ENCODE measurements at regions not wholly inside any gene's neighbourhood (a gene's known extent, or its start where the extent isn't known, plus 50 kb on each side); places are given as distances from the start of the nearest gene placed in this dataset.

DNA sequence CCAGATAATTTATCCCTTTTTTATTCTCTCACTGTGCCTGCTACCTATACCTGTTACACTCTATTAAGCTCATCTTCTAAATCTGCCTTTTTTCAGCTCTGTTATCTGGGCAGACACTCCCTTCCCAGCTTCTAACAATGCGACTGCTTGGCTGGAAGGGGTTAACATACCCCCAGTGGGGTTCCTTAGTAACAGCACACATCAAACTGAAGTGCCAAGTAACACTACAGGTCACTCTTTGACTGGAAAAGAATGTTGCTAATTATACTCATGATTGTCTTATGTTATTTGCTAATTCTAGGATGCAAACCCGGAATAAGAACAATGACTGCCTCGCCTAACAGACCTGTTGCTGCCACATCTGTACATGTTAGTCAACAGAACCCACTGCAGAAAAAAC, 203.5 kb downstream of the EPM2A start:
- peaks cover 3% of the 10 kb centered on the region; the same call in 1 of the 2 replicates for H3K4me1 ChIP-seq (ENCODE audit: control insufficient read depth, insufficient read depth, low read length)

DNA sequence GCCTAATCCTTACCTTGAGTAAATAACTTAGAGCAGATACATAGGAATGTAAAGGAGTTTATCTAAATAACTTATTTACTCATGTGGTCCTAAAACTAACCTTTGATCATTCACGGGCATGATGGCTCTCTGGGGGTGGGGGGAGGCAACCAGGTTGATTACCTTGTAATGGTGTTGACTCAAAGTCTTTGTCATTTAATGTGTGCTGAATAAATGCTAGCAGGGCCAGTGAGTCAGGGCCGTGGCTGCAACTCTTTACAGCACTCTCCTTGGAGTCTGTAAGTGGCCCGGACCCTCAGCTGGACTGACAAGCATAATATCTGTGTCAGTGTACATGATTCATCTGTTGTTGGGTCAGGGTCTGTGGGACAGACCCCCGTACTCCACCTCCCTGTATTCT, 203.0 kb downstream of the EPM2A start:
- no peaks in the 10 kb centered on the region for H3K36me3 ChIP-seq (ENCODE audit: control insufficient read depth, insufficient read depth, low read length)
- H3K27me3 ChIP-seq (ENCODE audit: control insufficient read depth, insufficient read depth, low read length), result peaks cover 38% of the 10 kb centered on the region
- H3K4me1 ChIP-seq (ENCODE audit: control insufficient read depth, insufficient read depth, low read length), result peaks cover 3% of the 10 kb centered on the region; the same call in 1 of the 2 replicates
- H3K4me3 ChIP-seq (ENCODE audit: low read length), result no peak overlapping the region
- no peaks in the 10 kb centered on the region for H3K9me3 ChIP-seq (ENCODE audit: control insufficient read depth, insufficient read depth, low read length)
- no peak for DNase-seq (ENCODE audit: low read depth, low spot score)
- no peak overlapping the region for H3K27ac ChIP-seq (ENCODE audit: low read length)
- WGBS (ENCODE audit: insufficient coverage, insufficient read length), result no CpG with 5 or more reads among the region's 4 CpGs

More for the DNA sequence above, 203.5 kb downstream of the EPM2A start:
- DNase-seq (ENCODE audit: low read depth, low spot score), result no peak
- H3K36me3 ChIP-seq (ENCODE audit: control insufficient read depth, insufficient read depth, low read length), result no peaks in the 10 kb centered on the region
- peaks cover 38% of the 10 kb centered on the region for H3K27me3 ChIP-seq (ENCODE audit: control insufficient read depth, insufficient read depth, low read length)
- no CpG with 5 or more reads among the region's 3 CpGs for WGBS (ENCODE audit: insufficient coverage, insufficient read length)
- no peak overlapping the region for H3K27ac ChIP-seq (ENCODE audit: low read length)
- H3K9me3 ChIP-seq (ENCODE audit: control insufficient read depth, insufficient read depth, low read length), result no peaks in the 10 kb centered on the region
- H3K4me3 ChIP-seq (ENCODE audit: low read length), result no peak overlapping the region

DNA sequence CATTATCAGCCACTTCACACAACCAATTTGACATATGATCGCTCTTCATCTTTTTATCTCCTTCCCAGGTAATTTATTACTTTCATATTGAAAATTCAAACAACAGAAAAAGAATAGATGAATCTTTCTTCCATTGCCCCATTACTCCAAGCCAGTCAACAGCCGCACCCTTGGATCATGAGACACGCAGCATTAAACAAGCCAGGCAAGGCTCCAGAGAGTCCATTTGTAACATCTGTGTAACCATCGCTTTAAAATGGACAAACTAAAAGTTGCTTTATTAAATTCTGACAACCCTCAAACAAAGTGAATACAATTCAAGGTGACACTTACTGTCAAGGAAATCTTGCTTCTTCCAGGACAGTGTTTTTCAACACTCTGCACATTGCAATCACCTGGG, 200.3 kb downstream of the EPM2A start:
- H3K36me3 ChIP-seq (ENCODE audit: control insufficient read depth, insufficient read depth, low read length), result no peaks in the 10 kb centered on the region
- peaks cover 3% of the 10 kb centered on the region; the same call in 1 of the 2 replicates for H3K4me1 ChIP-seq (ENCODE audit: control insufficient read depth, insufficient read depth, low read length)
- no peak for DNase-seq (ENCODE audit: low read depth, low spot score)
- WGBS (ENCODE audit: insufficient coverage, insufficient read length), result no CpG with 5 or more reads among the region's 4 CpGs
- H3K4me3 ChIP-seq (ENCODE audit: low read length), result no peak overlapping the region
- H3K9me3 ChIP-seq (ENCODE audit: control insufficient read depth, insufficient read depth, low read length), result no peaks in the 10 kb centered on the region
- H3K27ac ChIP-seq (ENCODE audit: low read length), result no peak overlapping the region
- peaks cover 29% of the 10 kb centered on the region for H3K27me3 ChIP-seq (ENCODE audit: control insufficient read depth, insufficient read depth, low read length)

DNA sequence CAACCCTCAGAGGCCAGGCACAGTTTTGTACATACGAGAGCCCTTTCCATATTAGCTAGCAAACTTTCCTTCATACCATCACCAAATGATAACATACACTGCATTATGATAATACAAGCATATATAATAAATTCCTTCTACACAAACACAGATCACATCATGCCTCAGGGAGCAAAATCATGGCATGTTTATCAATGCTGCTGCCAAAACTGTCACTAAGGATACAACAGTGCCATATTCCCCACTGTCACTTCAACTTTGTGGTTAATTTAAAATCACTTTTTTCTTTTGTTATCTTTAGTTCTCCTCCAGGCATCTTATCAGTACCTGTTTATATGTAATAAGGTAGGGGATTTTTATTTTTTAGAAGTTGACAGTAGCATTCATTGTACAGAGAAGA, 196.3 kb downstream of the EPM2A start:
- no peaks in the 10 kb centered on the region for H3K36me3 ChIP-seq (ENCODE audit: control insufficient read depth, insufficient read depth, low read length)
- DNase-seq (ENCODE audit: low read depth, low spot score), result no peak
- H3K4me1 ChIP-seq (ENCODE audit: control insufficient read depth, insufficient read depth, low read length), result no peaks in the 10 kb centered on the region
- no peaks in the 10 kb centered on the region for H3K9me3 ChIP-seq (ENCODE audit: control insufficient read depth, insufficient read depth, low read length)
- no peak overlapping the region for H3K27ac ChIP-seq (ENCODE audit: low read length)
- whole genome bisulfite sequencing (ENCODE audit: insufficient coverage, insufficient read length), result no CpG with 5 or more reads among the region's 1 CpG
- no peak overlapping the region for H3K4me3 ChIP-seq (ENCODE audit: low read length)
- peaks cover 11% of the 10 kb centered on the region for H3K27me3 ChIP-seq (ENCODE audit: control insufficient read depth, insufficient read depth, low read length)

DNA sequence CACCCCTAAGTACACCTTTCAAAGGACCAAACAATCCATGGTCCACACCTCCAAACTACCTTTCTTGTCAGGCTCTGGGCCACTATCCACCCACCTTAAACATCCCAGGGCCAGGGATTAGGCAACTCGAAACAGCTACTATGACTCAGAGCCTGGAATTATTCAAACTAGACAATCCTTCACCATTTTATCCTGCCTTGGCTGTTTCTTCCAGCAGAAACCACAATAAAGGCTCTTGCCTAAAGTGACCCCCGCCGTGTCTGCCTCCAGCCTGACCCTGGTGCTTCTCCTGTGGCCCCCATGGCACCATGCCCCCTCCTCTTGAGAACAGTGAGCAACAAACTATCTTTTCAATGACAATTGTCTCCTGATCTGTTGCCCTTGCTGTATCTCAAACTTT, 195.5 kb downstream of the EPM2A start:
- Histone ChIP-seq H3K4me1 (ENCODE audit: control insufficient read depth, insufficient read depth, low read length) (no peaks in the 10 kb centered on the region), H3K36me3 (ENCODE audit: control insufficient read depth, insufficient read depth, low read length) (no peaks in the 10 kb centered on the region), H3K27me3 (ENCODE audit: control insufficient read depth, insufficient read depth, low read length) (peaks cover 5% of the 10 kb centered on the region), H3K4me3 (ENCODE audit: low read length) (no peak overlapping the region), H3K9me3 (ENCODE audit: control insufficient read depth, insufficient read depth, low read length) (no peaks in the 10 kb centered on the region), H3K27ac (ENCODE audit: low read length) (no peak overlapping the region)
- WGBS (ENCODE audit: insufficient coverage, insufficient read length), result no CpG with 5 or more reads among the region's 3 CpGs
- DNase-seq (ENCODE audit: low read depth, low spot score), result no peak

DNA sequence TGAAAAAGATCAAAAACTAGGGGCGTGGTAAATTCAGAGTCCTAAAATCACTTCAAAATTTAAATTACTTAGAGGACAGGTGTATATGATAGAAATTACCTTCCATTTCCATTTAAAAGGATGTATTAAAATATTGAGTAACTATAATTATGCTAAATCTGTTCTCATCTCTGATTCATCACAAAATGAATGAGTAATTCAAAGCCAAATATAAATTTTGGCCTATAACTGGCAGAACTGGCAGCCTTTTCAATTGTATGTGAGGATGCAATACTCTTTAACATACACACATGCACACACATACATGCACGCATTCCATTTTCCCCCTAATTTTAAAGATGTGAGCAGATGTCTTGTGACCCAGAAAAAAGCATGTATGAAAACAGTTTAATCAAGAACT, 194.6 kb downstream of the EPM2A start:
- Histone ChIP-seq H3K27me3 (ENCODE audit: control insufficient read depth, insufficient read depth, low read length) (peaks cover 2% of the 10 kb centered on the region; the same call in 1 of the 2 replicates), H3K4me1 (ENCODE audit: control insufficient read depth, insufficient read depth, low read length) (no peaks in the 10 kb centered on the region), H3K9me3 (ENCODE audit: control insufficient read depth, insufficient read depth, low read length) (no peaks in the 10 kb centered on the region), H3K27ac (ENCODE audit: low read length) (no peak overlapping the region), H3K4me3 (ENCODE audit: low read length) (no peak overlapping the region), H3K36me3 (ENCODE audit: control insufficient read depth, insufficient read depth, low read length) (no peaks in the 10 kb centered on the region)
- WGBS (ENCODE audit: insufficient coverage, insufficient read length), result no CpG with 5 or more reads among the region's 2 CpGs
- DNase-seq (ENCODE audit: low read depth, low spot score), result no peak

DNA sequence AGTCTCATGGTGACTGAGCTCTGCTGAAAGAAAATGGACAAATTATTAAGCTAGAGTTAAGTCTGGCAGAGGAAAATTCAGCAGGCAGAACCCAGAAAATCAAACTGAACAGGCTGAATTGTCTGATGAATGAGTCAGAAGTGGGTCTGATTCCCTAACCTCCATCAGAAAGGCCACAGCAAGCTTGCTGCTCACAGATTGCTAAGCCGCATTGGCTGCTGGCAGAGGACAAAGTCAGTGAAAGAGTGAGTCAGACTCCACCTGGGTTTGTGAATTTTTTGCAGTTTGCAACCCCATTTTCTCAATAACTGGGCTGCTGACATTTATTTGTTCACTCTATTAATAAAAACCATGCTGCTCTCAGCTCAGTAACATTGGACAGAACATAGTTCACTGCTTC, 191.3 kb downstream of the EPM2A start:
- Histone ChIP-seq H3K36me3 (ENCODE audit: control insufficient read depth, insufficient read depth, low read length) (no peaks in the 10 kb centered on the region), H3K4me1 (ENCODE audit: control insufficient read depth, insufficient read depth, low read length) (no peaks in the 10 kb centered on the region), H3K9me3 (ENCODE audit: control insufficient read depth, insufficient read depth, low read length) (no peaks in the 10 kb centered on the region), H3K27ac (ENCODE audit: low read length) (no peak overlapping the region), H3K4me3 (ENCODE audit: low read length) (no peak overlapping the region), H3K27me3 (ENCODE audit: control insufficient read depth, insufficient read depth, low read length) (no peaks in the 10 kb centered on the region)
- no peak for DNase-seq (ENCODE audit: low read depth, low spot score)
- no CpG with 5 or more reads among the region's 1 CpG for WGBS (ENCODE audit: insufficient coverage, insufficient read length)

DNA sequence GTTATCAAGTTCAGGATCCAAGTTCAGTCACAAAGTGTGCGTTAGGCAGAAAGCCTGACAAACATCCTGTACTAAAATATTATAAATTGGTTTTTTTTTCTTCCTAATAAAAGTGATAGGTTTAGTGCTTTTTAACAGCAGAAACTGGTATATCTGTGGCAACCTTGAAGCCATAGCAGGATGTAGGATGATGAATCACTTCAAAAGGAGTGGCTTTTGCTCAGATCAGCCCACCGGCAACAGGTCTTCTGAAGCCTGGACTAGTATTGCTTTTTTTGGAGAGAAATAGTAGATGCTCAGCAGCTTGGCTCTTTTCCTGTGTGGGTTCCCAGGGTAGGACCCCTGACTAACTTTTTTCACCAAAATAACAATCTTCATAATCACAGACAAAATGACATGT, 190.8 kb downstream of the EPM2A start:
- no CpG with 5 or more reads among the region's 2 CpGs for WGBS (ENCODE audit: insufficient coverage, insufficient read length)
- no peak overlapping the region for H3K27ac ChIP-seq (ENCODE audit: low read length)
- H3K27me3 ChIP-seq (ENCODE audit: control insufficient read depth, insufficient read depth, low read length), result no peaks in the 10 kb centered on the region
- no peak overlapping the region for H3K4me3 ChIP-seq (ENCODE audit: low read length)
- no peak for DNase-seq (ENCODE audit: low read depth, low spot score)
- H3K36me3 ChIP-seq (ENCODE audit: control insufficient read depth, insufficient read depth, low read length), result no peaks in the 10 kb centered on the region
- no peaks in the 10 kb centered on the region for H3K4me1 ChIP-seq (ENCODE audit: control insufficient read depth, insufficient read depth, low read length)
- no peaks in the 10 kb centered on the region for H3K9me3 ChIP-seq (ENCODE audit: control insufficient read depth, insufficient read depth, low read length)

DNA sequence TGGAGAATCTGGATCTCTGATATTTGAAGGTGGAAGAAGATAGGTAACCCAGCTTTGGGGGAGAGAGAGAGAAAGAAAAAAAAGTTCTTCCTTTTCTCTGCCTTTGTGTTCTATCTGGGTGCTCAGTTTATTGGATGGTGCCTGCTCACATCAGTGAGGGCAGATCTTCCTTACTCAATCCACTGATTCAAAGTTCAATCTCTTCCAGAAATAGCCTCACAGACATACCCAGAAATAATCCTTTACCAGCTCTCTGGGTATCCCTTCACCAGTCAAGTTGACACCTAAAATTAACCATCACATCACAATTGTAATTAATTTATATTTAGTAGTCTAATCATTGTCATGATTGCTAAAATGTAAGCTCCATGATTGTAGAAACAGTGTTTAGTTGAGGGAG, 189.1 kb downstream of the EPM2A start:
- H3K4me1 ChIP-seq (ENCODE audit: control insufficient read depth, insufficient read depth, low read length), result no peaks in the 10 kb centered on the region
- no peaks in the 10 kb centered on the region for H3K27me3 ChIP-seq (ENCODE audit: control insufficient read depth, insufficient read depth, low read length)
- no peak for DNase-seq (ENCODE audit: low read depth, low spot score)
- no peak overlapping the region for H3K27ac ChIP-seq (ENCODE audit: low read length)
- no peak overlapping the region for H3K4me3 ChIP-seq (ENCODE audit: low read length)
- H3K9me3 ChIP-seq (ENCODE audit: control insufficient read depth, insufficient read depth, low read length), result no peaks in the 10 kb centered on the region
- H3K36me3 ChIP-seq (ENCODE audit: control insufficient read depth, insufficient read depth, low read length), result no peaks in the 10 kb centered on the region

DNA sequence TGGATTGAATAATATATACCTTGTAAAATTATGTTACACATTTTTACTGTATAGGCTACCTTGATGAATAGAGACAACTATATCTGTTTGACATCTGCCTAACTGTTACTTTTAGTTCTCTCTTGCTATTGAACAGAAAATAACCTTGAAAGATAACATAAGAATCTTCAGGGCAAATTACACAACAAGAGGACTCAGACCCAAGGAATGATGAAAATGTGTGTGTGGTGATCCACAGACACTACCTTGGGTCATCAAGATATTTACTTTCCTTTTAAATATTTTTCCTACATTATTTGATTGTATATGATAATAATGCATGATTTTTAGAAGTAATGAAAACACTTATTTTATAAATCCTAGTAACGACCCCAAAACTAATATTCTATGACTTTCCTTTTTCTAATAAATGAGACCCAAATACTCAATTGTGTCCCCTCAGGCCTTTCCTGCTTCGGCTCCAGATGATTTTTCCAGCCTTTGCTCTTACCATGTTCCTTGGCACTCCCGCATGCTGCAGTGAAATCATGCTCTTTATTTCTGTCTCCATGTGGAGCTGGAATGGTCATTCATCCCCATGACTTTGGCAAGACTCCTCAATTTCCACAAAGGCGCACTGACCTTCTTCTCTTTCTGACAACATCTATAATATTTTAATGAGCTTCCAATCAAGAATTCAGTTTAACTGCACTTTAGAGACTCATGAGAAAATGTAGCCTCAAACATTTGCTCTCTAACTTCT, 187.6 kb downstream of the EPM2A start:
- no peaks in the 10 kb centered on the region for H3K27me3 ChIP-seq (ENCODE audit: control insufficient read depth, insufficient read depth, low read length)
- H3K4me1 ChIP-seq (ENCODE audit: control insufficient read depth, insufficient read depth, low read length), result no peaks in the 10 kb centered on the region
- no peak overlapping the region for H3K27ac ChIP-seq (ENCODE audit: low read length)
- no peaks in the 10 kb centered on the region for H3K9me3 ChIP-seq (ENCODE audit: control insufficient read depth, insufficient read depth, low read length)
- DNase-seq (ENCODE audit: low read depth, low spot score), result no peak
- WGBS (ENCODE audit: insufficient coverage, insufficient read length), result no CpG with 5 or more reads among the region's 4 CpGs
- no peaks in the 10 kb centered on the region for H3K36me3 ChIP-seq (ENCODE audit: control insufficient read depth, insufficient read depth, low read length)
- H3K4me3 ChIP-seq (ENCODE audit: low read length), result no peak overlapping the region

DNA sequence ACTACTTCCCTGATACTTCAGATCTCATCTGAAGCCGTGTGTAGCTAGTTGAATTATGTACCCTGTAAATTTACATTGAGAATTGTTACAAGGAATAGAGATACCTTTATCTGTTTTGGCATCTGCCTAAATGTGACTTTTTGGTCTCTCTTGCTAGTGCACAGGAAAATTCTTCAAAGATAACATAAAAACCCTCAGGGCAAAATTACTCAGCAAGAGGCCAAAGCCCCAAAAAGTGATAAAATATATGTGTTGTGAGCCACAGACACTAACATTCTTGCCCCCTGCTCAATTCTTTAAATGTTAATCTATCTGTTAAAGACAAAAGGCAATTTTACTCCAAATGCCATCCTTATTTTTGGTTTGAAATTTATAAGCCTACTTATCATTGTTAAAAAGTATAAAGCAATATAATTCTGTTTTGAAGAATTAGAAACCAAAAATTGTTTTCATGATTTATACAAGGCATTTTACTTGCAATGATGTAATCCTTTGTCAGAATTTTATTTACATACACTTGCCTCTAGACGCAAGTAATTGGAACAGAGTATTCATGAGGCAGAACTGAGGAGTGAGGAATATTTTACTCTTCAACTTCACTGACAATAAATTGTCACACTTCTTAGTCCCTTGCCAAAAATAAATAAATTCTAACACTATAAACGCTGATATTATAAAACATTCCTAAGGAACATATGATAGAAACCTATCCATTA, 186.2 kb downstream of the EPM2A start:
- no CpG with 5 or more reads among the region's 3 CpGs for WGBS (ENCODE audit: insufficient coverage, insufficient read length)

More for the DNA sequence above, 186.2 kb downstream of the EPM2A start:
- H3K27ac ChIP-seq (ENCODE audit: low read length), result no peak overlapping the region
- no peaks in the 10 kb centered on the region for H3K4me1 ChIP-seq (ENCODE audit: control insufficient read depth, insufficient read depth, low read length)
- no peaks in the 10 kb centered on the region for H3K9me3 ChIP-seq (ENCODE audit: control insufficient read depth, insufficient read depth, low read length)
- no peak overlapping the region for H3K4me3 ChIP-seq (ENCODE audit: low read length)
- no peaks in the 10 kb centered on the region for H3K27me3 ChIP-seq (ENCODE audit: control insufficient read depth, insufficient read depth, low read length)
- no peaks in the 10 kb centered on the region for H3K36me3 ChIP-seq (ENCODE audit: control insufficient read depth, insufficient read depth, low read length)
- DNase-seq (ENCODE audit: low read depth, low spot score), result no peak

All from iPS DF 6.9 (cell line).